DMS114 treated with DMSO at 0.1 percent for 48 hours (cell line): ENCODE measurements at regions not wholly inside any gene's neighbourhood (a gene's known extent, or its start where the extent isn't known, plus 50 kb on each side); places are given as distances from the start of the nearest gene placed in this dataset.
"Not testable (repeated sequence)": the region's sequence is repeated elsewhere in the genome, so short reads cannot be mapped to it uniquely, and the experiment has no call there.

Experiments used
- DNase-seq: peaks from one replicate; lab custom pipeline; 2025; ENCODE audit not compliant: unreplicated experiment; lab: John Stamatoyannopoulos, UW

DNA sequence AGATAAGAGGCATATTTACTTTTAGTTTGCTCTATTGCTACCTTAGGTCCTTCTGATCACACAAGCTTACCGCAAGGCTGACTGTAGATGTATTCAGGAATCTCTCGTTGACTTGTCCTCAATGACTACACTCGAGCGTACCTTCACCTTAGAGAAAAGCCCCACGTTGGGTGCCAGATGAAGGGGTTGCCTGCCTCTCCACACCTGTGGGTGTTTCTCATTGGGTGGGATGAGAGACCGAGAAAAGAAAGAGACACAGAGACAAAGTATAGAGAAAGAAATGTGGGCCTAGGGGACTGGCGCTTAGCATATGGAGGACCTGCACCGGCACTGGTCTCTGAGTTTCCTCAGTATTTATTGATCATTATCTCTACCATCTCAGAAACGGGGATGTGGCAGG lies 51.8 kb downstream of the ASCL4 start:
- no peak for DNase-seq

DNA sequence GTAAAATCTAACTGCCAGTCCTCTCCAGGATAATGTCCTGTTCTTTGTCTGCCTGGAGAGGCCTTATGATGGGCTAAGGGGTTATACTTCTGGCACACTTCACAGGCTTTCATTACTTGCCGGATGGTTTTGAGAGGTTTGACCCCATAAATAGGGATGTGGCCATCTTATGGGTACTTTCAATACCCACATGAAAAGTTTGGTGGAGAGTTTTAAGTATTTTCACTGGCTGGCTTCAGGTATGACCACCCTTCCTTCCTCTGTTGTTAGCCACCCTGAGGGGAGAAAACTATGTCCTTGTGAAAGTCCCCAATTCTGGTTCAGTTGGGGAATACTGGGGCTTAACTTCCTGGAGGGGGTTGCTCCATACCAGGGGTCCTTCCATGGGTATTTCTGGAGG lies 54.8 kb downstream of the ASCL4 start:
- DNase-seq = no peak

GRCh38 chr12:107832441-107832840 lies 57.9 kb downstream of the ASCL4 start:
- DNase-seq = no peak

GRCh38 chr12:107840186-107840585 lies 65.7 kb downstream of the ASCL4 start:
- no peak for DNase-seq

DNA sequence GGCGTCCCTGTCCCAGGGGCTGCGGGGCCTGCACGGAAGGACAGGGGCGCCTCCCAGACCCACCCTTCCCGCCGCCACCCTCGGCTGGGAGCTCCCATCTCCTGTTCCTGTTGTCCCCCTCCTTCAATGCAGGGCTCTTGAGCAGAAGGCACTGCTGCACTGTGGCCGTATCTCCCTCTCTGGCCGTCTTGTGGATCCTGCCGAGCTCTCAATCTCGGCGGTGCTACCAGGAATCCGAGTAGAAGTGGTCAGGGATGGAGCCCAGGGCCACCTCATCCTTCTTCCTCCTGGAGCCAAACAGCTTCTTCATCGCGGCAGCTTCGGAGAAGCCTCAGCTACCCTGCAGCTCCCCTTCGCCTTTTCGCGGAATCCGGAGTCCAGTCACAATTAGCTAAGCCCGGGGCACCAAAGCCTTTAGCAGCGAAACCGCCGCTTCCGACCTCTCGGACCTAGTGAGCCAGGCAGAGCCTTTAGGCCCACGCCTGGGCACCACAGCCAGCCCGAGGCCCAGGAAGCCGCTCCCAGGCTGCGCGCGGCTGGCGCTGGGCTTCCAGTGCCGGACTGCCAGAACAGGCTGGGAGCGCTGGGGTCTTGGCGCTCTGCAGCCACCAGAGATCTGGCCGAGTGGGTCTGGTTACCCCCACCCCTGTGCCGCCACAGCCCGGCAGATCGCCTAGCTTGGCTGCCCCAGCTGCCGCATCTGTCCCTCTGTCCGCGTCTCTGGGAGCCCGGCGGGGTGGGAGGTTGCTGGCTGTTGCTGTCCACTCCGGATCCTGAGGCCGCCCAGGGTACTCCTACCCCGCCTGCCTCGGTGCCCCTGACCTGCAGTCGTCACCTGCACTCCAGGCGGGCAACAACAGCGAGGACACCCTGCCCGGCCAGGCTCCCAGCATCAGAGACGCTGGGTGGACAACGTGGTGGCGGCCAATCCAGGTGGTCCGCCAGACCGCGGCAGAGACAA lies 69.1 kb downstream of the ASCL4 start:
- peak; percentile 33 for DNase-seq

GRCh38 chr12:107844312-107844921 lies 69.9 kb downstream of the ASCL4 start:
- peak; percentile 40 for DNase-seq

- DNase-seq = no peak
Measured at GRCh38 chr12:107845226-107845979, 70.9 kb downstream of the ASCL4 start.

- DNase-seq = no peak
Measured at GRCh38 chr12:107845980-107846659, 71.6 kb downstream of the ASCL4 start.

GRCh38 chr12:107847430-107847829 lies 72.9 kb downstream of the ASCL4 start:
- no peak for DNase-seq

DNA sequence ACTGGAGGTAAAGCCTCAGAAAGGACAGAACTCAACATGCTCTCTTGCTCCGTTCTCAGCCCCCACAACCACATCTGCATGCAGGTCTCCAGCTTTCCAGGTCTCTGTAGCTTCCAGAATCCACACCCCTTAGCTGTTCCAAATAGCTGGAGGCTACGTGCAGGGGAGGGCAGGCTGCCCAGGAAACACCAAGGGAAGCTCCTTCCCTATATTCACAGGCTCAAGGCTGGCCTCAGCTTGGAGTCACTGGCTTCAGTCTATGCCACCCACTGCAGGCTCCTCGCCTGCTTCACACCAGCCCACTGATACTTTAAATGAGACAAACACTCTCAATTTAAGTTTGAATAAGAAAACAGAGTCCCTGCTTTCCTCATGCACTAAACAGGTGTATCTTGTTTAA lies 73.3 kb downstream of the ASCL4 start:
- no peak for DNase-seq

- DNase-seq = no peak
Measured at GRCh38 chr12:107853479-107853878, 79.0 kb downstream of the ASCL4 start.

DNA sequence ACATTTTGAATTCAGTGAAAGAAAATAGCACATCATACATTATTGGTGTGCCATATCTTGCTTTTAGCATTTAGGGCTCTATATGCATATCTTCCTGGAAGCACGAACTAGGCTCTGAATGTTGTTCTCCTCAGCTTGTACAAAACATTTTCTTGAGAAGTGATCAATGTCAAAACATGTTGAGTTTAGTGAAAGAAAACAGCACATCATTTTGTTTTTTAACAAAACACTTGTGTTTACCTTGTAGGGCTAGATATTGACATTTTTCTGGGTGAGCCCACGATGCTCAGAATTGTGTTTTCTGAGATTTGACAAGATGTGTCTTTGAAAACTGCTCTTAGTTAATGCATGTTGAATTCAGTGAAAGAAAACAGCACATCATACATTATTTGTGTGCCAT lies 81.0 kb downstream of the ASCL4 start:
- DNase-seq = no peak

GRCh38 chr12:107856096-107856495 lies 81.6 kb downstream of the ASCL4 start:
- no peak for DNase-seq

DNA sequence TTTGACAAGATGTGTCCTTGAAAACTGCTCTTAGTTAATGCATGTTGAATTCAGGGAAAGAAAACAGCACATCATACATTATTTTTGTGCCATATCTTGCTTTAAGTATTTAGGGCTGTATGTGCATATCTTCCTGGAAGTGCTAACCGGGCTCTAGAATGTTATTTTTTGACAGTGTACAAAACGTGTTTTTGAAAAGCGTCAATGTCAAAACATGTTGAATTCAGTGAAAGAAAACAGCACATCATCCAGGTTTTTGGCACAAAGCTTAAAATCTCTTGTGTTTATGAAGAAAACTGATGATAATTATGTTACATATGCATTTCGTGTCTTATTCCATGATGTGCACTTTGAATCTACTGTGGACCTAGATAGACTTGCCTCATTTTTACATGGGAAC lies 82.7 kb downstream of the ASCL4 start:
- DNase-seq = no peak

GRCh38 chr12:107859367-107859766 lies 84.9 kb downstream of the ASCL4 start:
- no peak for DNase-seq

DNA sequence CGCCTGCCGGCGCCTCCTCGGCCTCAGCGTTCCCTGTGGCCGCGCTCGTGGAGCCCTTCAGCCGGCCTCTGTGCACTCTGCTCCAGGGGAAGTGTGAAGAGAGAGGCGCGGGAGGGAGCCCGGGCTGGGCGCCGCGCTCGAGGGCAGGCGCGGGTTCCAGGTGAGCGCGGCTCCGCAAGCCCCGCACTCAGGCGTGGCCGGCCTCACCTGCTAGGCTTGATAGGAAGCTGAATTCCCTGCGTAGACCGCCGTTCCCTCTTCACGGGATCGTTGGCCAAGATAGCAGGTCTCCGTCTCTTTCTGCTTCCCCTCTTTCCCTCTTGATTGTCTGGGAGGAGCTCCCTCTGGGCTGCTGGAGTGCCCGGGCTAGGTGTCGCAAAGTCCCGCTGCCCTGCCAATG lies 89.7 kb downstream of the ASCL4 start:
- DNase-seq = no peak

DNA sequence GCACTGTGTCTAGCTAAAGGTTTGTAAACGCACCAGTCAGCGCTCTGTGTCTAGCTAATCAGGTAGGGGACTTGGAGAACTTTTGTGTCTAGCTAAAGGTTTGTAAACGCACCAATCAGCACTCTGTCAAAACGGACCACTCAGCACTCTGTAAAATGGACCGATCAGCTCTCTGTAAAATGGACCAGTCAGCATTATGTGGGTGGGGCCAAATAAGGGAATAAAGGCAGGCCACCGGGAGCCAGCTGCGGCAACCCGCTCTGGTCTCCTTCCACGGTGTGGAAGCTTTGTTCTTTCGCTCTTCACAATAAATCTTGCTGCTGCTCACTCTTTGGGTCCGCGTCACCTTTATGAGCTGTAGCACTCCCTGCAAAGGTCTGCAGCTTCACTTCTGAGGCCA lies 90.2 kb downstream of the ASCL4 start:
- DNase-seq = not testable (repeated sequence)

- DNase-seq = no peak
Measured at GRCh38 chr12:107873223-107873622, 98.7 kb downstream of the ASCL4 start.

DNA sequence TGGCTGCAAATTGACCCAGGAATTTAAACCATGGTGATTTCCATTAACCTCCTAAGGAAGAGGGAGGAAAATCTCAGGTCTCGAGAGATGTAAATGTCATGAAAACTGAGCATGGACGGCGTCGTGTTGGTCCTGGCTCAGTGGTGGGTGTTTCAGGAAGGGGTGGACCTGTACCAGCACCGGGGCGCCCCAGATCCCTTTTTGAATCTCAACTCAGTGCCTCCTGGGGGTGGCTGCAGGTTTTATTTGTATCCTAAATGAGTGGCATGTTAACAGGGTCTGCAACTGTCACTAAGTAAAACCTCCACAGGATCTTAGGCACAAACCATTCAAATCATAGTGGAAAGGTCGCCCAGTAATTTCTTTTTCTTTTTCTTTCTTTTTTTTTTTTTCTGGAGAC lies 101.3 kb downstream of the ASCL4 start:
- DNase-seq = no peak

GRCh38 chr12:107884769-107885694 lies 110.5 kb downstream of the ASCL4 start:
- DNase-seq = peak; percentile 74
